Colonic mucosa (tissue), 4 donors: ENCODE measurements at regions not wholly inside any gene's neighbourhood (a gene's known extent, or its start where the extent isn't known, plus 50 kb on each side); places are given as distances from the start of the nearest gene placed in this dataset.
"Not testable (repeated sequence)": the region's sequence is repeated elsewhere in the genome, so short reads cannot be mapped to it uniquely, and the experiment has no call there.

Experiments used
- DNase-seq: peaks from one replicate; pipeline ENCODE4 v3.0.0-alpha.2; 2020
- H3K27ac ChIP-seq: fragments of 200-600 bp; one replicate; pipeline ENCODE4 v1.8.0; 2021
- H3K27me3 ChIP-seq: fragments of 200-600 bp; one replicate; pipeline ENCODE4 v1.8.0; 2021
- H3K36me3 ChIP-seq: fragments of 200-600 bp; one replicate; pipeline ENCODE4 v1.8.0; 2021
- H3K4me1 ChIP-seq: fragments of 200-600 bp; one replicate; pipeline ENCODE4 v1.8.0; 2021; ENCODE audit warnings: mild to moderate bottlenecking
- H3K4me3 ChIP-seq: fragments of 200-600 bp; one replicate; pipeline ENCODE4 v1.8.0; 2021
- H3K9ac ChIP-seq, 2 donors: one replicate each; pipeline ENCODE4 v1.7.0; 2013; ENCODE audit warnings: control low read depth in 2 of 2, low read depth in 2 of 2, low read length in 2 of 2
- H3K9me3 ChIP-seq: fragments of 200-600 bp; one replicate; pipeline ENCODE4 v1.8.0; 2021
- CTCF ChIP-seq: fragments of 200-600 bp; IDR thresholded peaks from one replicate; pipeline ENCODE4 v1.8.0; 2022; ENCODE audit warnings: antibody characterized with exemption, mild to moderate bottlenecking
- intact Hi-C: fragments of 100-400 bp; cut with DNase I; formaldehyde crosslinking; loops from one replicate; pipeline ENCODE4 v1.14.1; 2022
- donor health status: healthy.
- donor health status: DM: no; HTN: no; CAD: no.
- donor health status: DM: no; HTN: no; CAD: no.

GRCh38 chr13:54489359-54489758 lies 1460.7 kb downstream of the OLFM4 start:
- Histone ChIP-seq H3K9ac (no peak overlapping the region), H3K27ac (no peak overlapping the region), H3K9me3 (no peaks in the 10 kb centered on the region), H3K4me1 (no peaks in the 10 kb centered on the region), H3K36me3 (no peaks in the 10 kb centered on the region), H3K4me3 (no peak overlapping the region), H3K27me3 (no peaks in the 10 kb centered on the region)
- no peak for TF ChIP-seq CTCF
- no peak for DNase-seq
- intact Hi-C loops = no loop called here

GRCh38 chr13:54492995-54493394 lies 1464.4 kb downstream of the OLFM4 start:
- no peaks in the 10 kb centered on the region for H3K27me3 ChIP-seq
- no peak overlapping the region for H3K4me3 ChIP-seq
- no peak for DNase-seq

GRCh38 chr13:54511366-54511765 lies 1482.8 kb downstream of the OLFM4 start:
- no peak overlapping the region for H3K4me3 ChIP-seq
- no peak overlapping the region for H3K9ac ChIP-seq
- H3K9me3 ChIP-seq = no peaks in the 10 kb centered on the region
- intact Hi-C loops = no loop called here
- no peak for TF ChIP-seq CTCF
- no peak for DNase-seq
- H3K27ac ChIP-seq = no peak overlapping the region
- H3K4me1 ChIP-seq = no peaks in the 10 kb centered on the region
- H3K27me3 ChIP-seq = no peaks in the 10 kb centered on the region
- no peaks in the 10 kb centered on the region for H3K36me3 ChIP-seq

More at GRCh38 chr13:54492995-54493394, 1464.4 kb downstream of the OLFM4 start:
- Histone ChIP-seq H3K36me3 (no peaks in the 10 kb centered on the region), H3K27ac (no peak overlapping the region), H3K4me1 (no peaks in the 10 kb centered on the region), H3K9me3 (no peaks in the 10 kb centered on the region), H3K9ac (no peak overlapping the region)
- intact Hi-C loops = no loop called here
- no peak for TF ChIP-seq CTCF

- no peak overlapping the region for H3K4me3 ChIP-seq
- intact Hi-C loops = no loop called here
- no peaks in the 10 kb centered on the region for H3K27me3 ChIP-seq
- no peak for TF ChIP-seq CTCF
- no peaks in the 10 kb centered on the region for H3K9me3 ChIP-seq
- H3K4me1 ChIP-seq = no peaks in the 10 kb centered on the region
- no peak overlapping the region for H3K9ac ChIP-seq
- H3K36me3 ChIP-seq = no peaks in the 10 kb centered on the region
- DNase-seq = no peak
- H3K27ac ChIP-seq = no peak overlapping the region
Measured at GRCh38 chr13:54513254-54513653, 1484.6 kb downstream of the OLFM4 start.

GRCh38 chr13:54536112-54536511 lies 1507.5 kb downstream of the OLFM4 start:
- TF ChIP-seq CTCF = no peak
- H3K9ac ChIP-seq = no peak overlapping the region
- H3K4me3 ChIP-seq = no peak overlapping the region
- no peak overlapping the region for H3K27ac ChIP-seq
- intact Hi-C loops = no loop called here
- H3K27me3 ChIP-seq = no peaks in the 10 kb centered on the region
- no peak for DNase-seq
- H3K36me3 ChIP-seq = no peaks in the 10 kb centered on the region
- H3K9me3 ChIP-seq = no peaks in the 10 kb centered on the region
- H3K4me1 ChIP-seq = no peaks in the 10 kb centered on the region

- Histone ChIP-seq H3K36me3 (no peaks in the 10 kb centered on the region), H3K27me3 (no peaks in the 10 kb centered on the region), H3K4me3 (no peak overlapping the region), H3K9me3 (no peaks in the 10 kb centered on the region), H3K4me1 (no peaks in the 10 kb centered on the region), H3K9ac (no peak overlapping the region), H3K27ac (no peak overlapping the region)
- no peak for TF ChIP-seq CTCF
- intact Hi-C loops = no loop called here
- no peak for DNase-seq
Measured at GRCh38 chr13:54563286-54563685, 1534.7 kb downstream of the OLFM4 start.

GRCh38 chr13:54572037-54572436 lies 1543.4 kb downstream of the OLFM4 start:
- H3K9ac ChIP-seq, DNase-seq, H3K9me3 ChIP-seq, H3K4me3 ChIP-seq, H3K4me1 ChIP-seq, H3K36me3 ChIP-seq, intact Hi-C loops, H3K27me3 ChIP-seq, H3K27ac ChIP-seq: not testable (repeated sequence)
